Kidney epithelial cell (primary cell): ENCODE measurements at regions not wholly inside any gene's neighbourhood (a gene's known extent, or its start where the extent isn't known, plus 50 kb on each side); places are given as distances from the start of the nearest gene placed in this dataset.

ENCODE experiments used
- DNase-seq: peaks from one replicate; pipeline ENCODE4 v3.0.0-alpha.2; 2010; ENCODE audit warnings: low read depth
- H3K27me3 ChIP-seq: 2 replicates; pipeline ENCODE4 v1.6.0; 2011; ENCODE audit warnings: low read length; ENCODE audit not compliant: control insufficient read depth, insufficient read depth
- H3K36me3 ChIP-seq: 2 replicates; pipeline ENCODE4 v1.5.1; 2011; ENCODE audit warnings: low read length; ENCODE audit not compliant: control insufficient read depth, insufficient read depth
- H3K4me3 ChIP-seq: 2 replicates; pipeline ENCODE4 v1.5.1; 2011; ENCODE audit warnings: low read depth, mild to moderate bottlenecking, control low read depth, low read length
- CTCF ChIP-seq: IDR thresholded peaks from 2 replicates; pipeline ENCODE4 v1.5.1; 2011; ENCODE audit warnings: mild to moderate bottlenecking, moderate library complexity, low read length, control low read depth, inconsistent platforms; ENCODE audit not compliant: insufficient read depth, poor library complexity, severe bottlenecking

GRCh38 chr4:128700659-128701350 lies 108.7 kb upstream of the JADE1 start:
- TF ChIP-seq CTCF, result no peak
- Histone ChIP-seq H3K4me3 (no peak overlapping the region), H3K36me3 (no peaks in the 10 kb centered on the region), H3K27me3 (no peaks in the 10 kb centered on the region)
- no peak for DNase-seq

- Histone ChIP-seq H3K36me3 (no peaks in the 10 kb centered on the region), H3K4me3 (no peak overlapping the region), H3K27me3 (no peaks in the 10 kb centered on the region)
- DNase-seq, result no peak
- TF ChIP-seq CTCF, result no peak
Observed at GRCh38 chr4:128698386-128698785, 111.1 kb upstream of the JADE1 start.

- Histone ChIP-seq H3K27me3 (no peaks in the 10 kb centered on the region), H3K36me3 (no peaks in the 10 kb centered on the region), H3K4me3 (no peak overlapping the region)
- no peak for DNase-seq
- no peak for TF ChIP-seq CTCF
Observed at GRCh38 chr4:128697323-128697722, 112.2 kb upstream of the JADE1 start.

GRCh38 chr4:128690011-128690410 lies 119.5 kb upstream of the JADE1 start:
- DNase-seq, result no peak
- Histone ChIP-seq H3K27me3 (no peaks in the 10 kb centered on the region), H3K36me3 (no peaks in the 10 kb centered on the region), H3K4me3 (no peak overlapping the region)
- TF ChIP-seq CTCF, result no peak

GRCh38 chr4:128688846-128689437 lies 120.6 kb upstream of the JADE1 start:
- DNase-seq, result no peak
- TF ChIP-seq CTCF, result no peak
- Histone ChIP-seq H3K36me3 (no peaks in the 10 kb centered on the region), H3K4me3 (no peak overlapping the region), H3K27me3 (no peaks in the 10 kb centered on the region)
